Aorta (tissue), 2 donors: ENCODE measurements at regions not wholly inside any gene's neighbourhood (a gene's known extent, or its start where the extent isn't known, plus 50 kb on each side); places are given as distances from the start of the nearest gene placed in this dataset.

Experiments
- microRNA-seq, 2 donors: library from miRNA; unstranded; fragments of <30 nt; microRNA quantifications; one replicate each; pipeline ENCODE4 v1.2.0, GENCODE V29; 2020
- donor health status: DM: no; HTN: no; CAD: no.
- donor health status: DM: yes; HTN: yes; CAD: no.

Small RNA genes in the stretch of these regions (microRNA-seq; reads per million reads assigned to microRNA genes)
- gene MIR588 = 0 to 0.99 reads per million in 2 donors
